ENCODE measurements at regions not wholly inside any gene's neighbourhood (a gene's known extent, or its start where the extent isn't known, plus 50 kb on each side); places are given as distances from the start of the nearest gene placed in this dataset.

- Histone ChIP-seq H4K5ac (ENCODE audit: insufficient read length, low read depth, low read length) (no peak overlapping the region), H3K14ac (ENCODE audit: insufficient read depth, low read length) (no peak overlapping the region), H2BK12ac (ENCODE audit: insufficient read length, low read depth, low read length) (no peak overlapping the region), H3K23me2 (ENCODE audit: insufficient read length, low read depth, low read length, poor library complexity, severe bottlenecking) (no peaks in the 10 kb centered on the region), H3K4ac (ENCODE audit: low read depth, low read length) (no peak overlapping the region), H2BK15ac (ENCODE audit: low read depth, low read length) (no peak overlapping the region), H3K56ac (ENCODE audit: insufficient read length, low read depth, low read length) (no peak overlapping the region), H4K8ac (replicated peaks; ENCODE audit: insufficient read length, low read depth, low read length) (no peak overlapping the region), H3K18ac (ENCODE audit: insufficient read length, low read depth, low read length) (no peak overlapping the region), H3K9me3 (ENCODE audit: control insufficient read depth, low read depth, low read length) (no peaks in the 10 kb centered on the region), H3K79me2 (ENCODE audit: insufficient read depth, low read length) (no peaks in the 10 kb centered on the region), H2BK5ac (ENCODE audit: insufficient read length, low read length) (no peak overlapping the region), H3T11ph (ENCODE audit: low read length) (no peak overlapping the region), H3K79me1 (ENCODE audit: insufficient read depth, low read depth, low read length, poor library complexity, severe bottlenecking) (no peaks in the 10 kb centered on the region), H3K23ac (ENCODE audit: insufficient read length, low read depth, low read length) (no peak overlapping the region), H3K27me3 (ENCODE audit: insufficient read depth, low read length) (no peaks in the 10 kb centered on the region), H2AK5ac (ENCODE audit: insufficient read length, low read length) (no peak overlapping the region), H3K9ac (ENCODE audit: extremely low read depth, insufficient read length, low read length) (no peak overlapping the region), H3K4me1 (ENCODE audit: insufficient read depth, low read length) (no peaks in the 10 kb centered on the region), H2AFZ (ENCODE audit: low read length) (no peak overlapping the region), H2BK20ac (ENCODE audit: low read depth, low read length, poor library complexity, severe bottlenecking) (no peak overlapping the region), H3K27ac (ENCODE audit: insufficient read length, low read depth, low read length) (no peak overlapping the region), H4K91ac (ENCODE audit: insufficient read length, low read depth, low read length) (no peak overlapping the region), H2BK120ac (ENCODE audit: low read depth, low read length, poor library complexity, severe bottlenecking) (no peak overlapping the region), H4K20me1 (ENCODE audit: control insufficient read depth, insufficient read depth, insufficient read length) (no peaks in the 10 kb centered on the region), H3K4me2 (ENCODE audit: insufficient read depth, insufficient read length, low read length) (no peak overlapping the region)
- H3K36me3 Mint-ChIP-seq (ENCODE audit: insufficient read depth in 1 of 3, low read depth in 3 of 3) = no peaks in the 10 kb centered on the region
- H3K9me3 Mint-ChIP-seq = no peaks in the 10 kb centered on the region
- no peaks in the 10 kb centered on the region for H3K4me1 Mint-ChIP-seq
- H3K4me3 Mint-ChIP-seq = no peak overlapping the region
- no peak for DNase-seq
- no peak overlapping the region for H3K27ac Mint-ChIP-seq
- H3K27me3 Mint-ChIP-seq (ENCODE audit: low read depth) = no peaks in the 10 kb centered on the region
- WGBS (ENCODE audit: extremely low coverage, insufficient read length, low lambda C conversion rate) = no CpG with 5 or more reads among the region's 2 CpGs
- no peak for TF ChIP-seq CTCF (conservative IDR thresholded peaks at IDR 0.05)
These were observed 365.8 kb upstream of the OPRM1 start for GRCh38 chr6:153673225-153673624.
